Endothelial cell of hepatic sinusoid (primary cell): ENCODE measurements at regions not wholly inside any gene's neighbourhood (a gene's known extent, or its start where the extent isn't known, plus 50 kb on each side); places are given as distances from the start of the nearest gene placed in this dataset.
"Not testable (repeated sequence)": the region's sequence is repeated elsewhere in the genome, so short reads cannot be mapped to it uniquely, and the experiment has no call there.

Experiments used
- in situ Hi-C: cut with HindIII; loops from 2 replicates; pipeline ENCODE4 v1.10.0; 2017; ENCODE audit warnings: low sequenced_read_pairs

GRCh38 chr18:30245766-30246455, 796.6 kb downstream of the DSC3 start:
- in situ Hi-C loops = no loop called here

- in situ Hi-C loops = no loop called here
Measured at GRCh38 chr18:30234755-30235154, 807.8 kb downstream of the DSC3 start.

GRCh38 chr18:30211112-30211511, 831.4 kb downstream of the DSC3 start:
- in situ Hi-C loops = no loop called here

- in situ Hi-C loops = no loop called here
Measured at GRCh38 chr18:30208546-30208945, 834.0 kb downstream of the DSC3 start.

- in situ Hi-C loops = no loop called here
Measured at GRCh38 chr18:30192216-30192615, 850.3 kb downstream of the DSC3 start.

- in situ Hi-C loops = no loop called here
Measured at GRCh38 chr18:30186245-30186644, 856.3 kb downstream of the DSC3 start.

GRCh38 chr18:30177056-30177455, 865.5 kb downstream of the DSC3 start:
- in situ Hi-C loops = no loop called here

GRCh38 chr18:30175621-30176225, 866.8 kb downstream of the DSC3 start:
- in situ Hi-C loops = no loop called here

GRCh38 chr18:30175061-30175574, 867.4 kb downstream of the DSC3 start:
- in situ Hi-C loops = no loop called here

GRCh38 chr18:30163573-30163972, 879.0 kb downstream of the DSC3 start:
- in situ Hi-C loops = no loop called here

GRCh38 chr18:30160124-30160523, 882.4 kb downstream of the DSC3 start:
- in situ Hi-C loops = no loop called here

- in situ Hi-C loops = no loop called here
Measured at GRCh38 chr18:30150586-30151250, 891.8 kb downstream of the DSC3 start.

- in situ Hi-C loops = no loop called here
Measured at GRCh38 chr18:30149585-30149984, 893.0 kb downstream of the DSC3 start.

GRCh38 chr18:30142870-30143269, 899.7 kb downstream of the DSC3 start:
- in situ Hi-C loops = no loop called here

- in situ Hi-C loops = no loop called here
Measured at GRCh38 chr18:30142248-30142647, 900.3 kb downstream of the DSC3 start.

GRCh38 chr18:30141506-30141905, 901.0 kb downstream of the DSC3 start:
- in situ Hi-C loops = not testable (repeated sequence)

- in situ Hi-C loops = no loop called here
Measured at GRCh38 chr18:30139631-30140287, 902.8 kb downstream of the DSC3 start.

GRCh38 chr18:30135938-30136337, 906.6 kb downstream of the DSC3 start:
- in situ Hi-C loops = no loop called here

- in situ Hi-C loops = no loop called here
Measured at GRCh38 chr18:30134020-30134419, 908.5 kb downstream of the DSC3 start.

- in situ Hi-C loops = no loop called here
Measured at GRCh38 chr18:30132959-30133358, 909.6 kb downstream of the DSC3 start.

- in situ Hi-C loops = no loop called here
Measured at GRCh38 chr18:30121397-30121796, 921.1 kb downstream of the DSC3 start.
